ENCODE measurements at regions not wholly inside any gene's neighbourhood (a gene's known extent, or its start where the extent isn't known, plus 50 kb on each side); places are given as distances from the start of the nearest gene placed in this dataset.
"Not testable (repeated sequence)": the region's sequence is repeated elsewhere in the genome, so short reads cannot be mapped to it uniquely, and the experiment has no call there.

DNA sequence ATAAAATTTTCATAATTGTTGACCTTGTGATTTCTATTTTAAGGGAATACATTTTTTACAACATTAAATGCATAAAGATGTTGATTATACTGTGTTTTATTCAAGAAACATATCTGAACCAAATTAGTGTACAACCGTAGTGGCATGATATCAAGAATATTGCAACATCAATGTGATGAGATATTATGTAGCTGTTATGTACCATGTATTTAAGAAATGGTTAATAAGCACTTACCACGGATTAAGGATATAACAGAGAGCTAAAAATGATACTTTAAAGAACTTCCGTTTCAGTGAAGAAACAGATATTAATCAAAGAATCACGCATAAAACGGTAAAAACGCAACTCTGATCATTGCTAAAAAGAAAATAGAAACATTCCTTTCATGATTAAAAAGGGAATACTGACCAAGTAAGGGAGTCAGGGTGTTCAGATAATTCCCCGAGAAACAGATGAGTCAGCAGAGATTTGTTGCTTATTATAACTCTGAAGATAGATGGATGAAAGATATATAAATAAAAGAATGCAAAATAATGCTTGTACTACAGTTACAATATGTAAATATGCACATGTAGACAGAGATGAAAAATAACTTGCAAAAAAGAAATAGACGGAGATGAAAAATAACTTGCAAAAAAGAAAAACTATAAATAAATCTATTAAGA, 281.9 kb upstream of the MAF start:
- no peak for DNase-seq

DNA sequence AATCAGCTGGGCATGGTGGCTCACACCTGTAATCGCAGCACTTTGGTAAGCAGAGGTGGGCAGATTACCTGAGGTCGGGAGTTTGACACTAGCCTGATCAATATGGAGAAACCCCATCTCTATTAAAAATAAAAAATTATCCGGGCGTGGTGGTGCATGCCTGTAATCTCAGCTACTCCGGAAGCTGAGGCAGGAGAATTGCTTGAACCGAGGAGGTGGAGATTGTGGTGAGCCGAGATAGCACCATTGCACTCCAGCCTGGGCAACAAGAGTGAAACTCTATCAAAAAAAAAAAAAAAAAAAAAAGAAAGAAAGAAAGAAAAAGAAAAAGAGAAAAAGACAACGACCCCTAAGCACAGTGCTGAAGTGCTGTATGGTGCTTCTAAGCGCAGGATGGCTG, 280.6 kb upstream of the MAF start:
- DNase-seq = not testable (repeated sequence)

DNA sequence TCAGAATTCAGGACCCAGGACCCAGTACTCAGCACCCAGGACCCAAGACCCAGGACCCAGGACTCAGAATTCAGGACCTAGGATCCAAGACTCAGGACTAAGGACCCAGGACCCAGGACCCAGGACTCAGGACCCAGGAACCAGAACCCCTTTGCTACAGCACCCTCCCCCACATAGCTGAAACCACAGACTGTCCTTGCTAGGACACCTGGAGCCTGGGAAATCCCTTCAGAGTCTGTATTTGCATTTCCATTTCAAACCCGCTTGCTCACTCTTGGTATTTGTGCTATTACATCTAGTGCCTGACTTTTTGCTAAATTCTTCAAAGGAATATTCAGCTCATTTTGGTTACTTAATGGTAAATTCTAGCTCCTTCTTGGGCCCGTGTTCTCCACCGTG, 275.8 kb upstream of the MAF start:
- no peak for DNase-seq

DNA sequence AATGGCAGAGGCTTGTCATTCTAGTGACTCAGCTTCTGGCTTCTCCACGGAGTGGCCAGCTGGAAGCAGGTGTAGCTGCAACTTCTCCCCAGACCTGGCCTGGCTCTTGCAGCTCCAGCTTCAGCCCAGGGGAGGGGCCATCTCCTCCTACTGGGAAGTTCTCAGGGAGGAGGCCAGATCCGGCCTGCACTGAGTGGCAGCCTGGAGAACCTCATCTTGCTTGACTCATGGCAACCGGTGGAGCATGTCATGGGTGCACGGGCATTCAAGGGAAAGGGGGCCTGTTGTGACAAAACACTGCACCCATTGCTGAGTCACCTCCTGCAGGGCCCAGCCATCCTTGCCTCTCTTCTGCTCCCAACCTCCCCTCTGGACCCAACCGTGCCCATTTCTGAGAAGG, 273.9 kb upstream of the MAF start:
- no peak for DNase-seq

DNA sequence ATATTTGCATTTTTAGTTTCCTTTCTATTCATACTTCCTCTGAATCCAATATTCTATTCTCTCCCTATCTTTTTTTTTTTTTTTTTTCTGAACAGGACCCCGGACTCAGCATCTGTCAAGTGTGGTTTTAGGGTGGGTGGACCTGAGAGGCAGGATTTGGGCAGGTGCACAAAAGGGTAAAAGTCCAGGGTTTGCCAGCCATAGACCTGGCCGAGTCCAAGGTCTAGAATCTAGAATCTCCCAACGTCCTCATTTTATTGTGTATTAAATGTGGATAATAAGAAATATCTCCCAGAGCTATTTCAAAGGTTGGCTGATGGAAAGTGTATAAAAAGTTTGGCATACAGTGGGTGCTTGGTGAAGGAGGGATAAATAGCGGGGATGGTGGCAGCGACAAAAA, 273.3 kb upstream of the MAF start:
- no peak for DNase-seq

DNA sequence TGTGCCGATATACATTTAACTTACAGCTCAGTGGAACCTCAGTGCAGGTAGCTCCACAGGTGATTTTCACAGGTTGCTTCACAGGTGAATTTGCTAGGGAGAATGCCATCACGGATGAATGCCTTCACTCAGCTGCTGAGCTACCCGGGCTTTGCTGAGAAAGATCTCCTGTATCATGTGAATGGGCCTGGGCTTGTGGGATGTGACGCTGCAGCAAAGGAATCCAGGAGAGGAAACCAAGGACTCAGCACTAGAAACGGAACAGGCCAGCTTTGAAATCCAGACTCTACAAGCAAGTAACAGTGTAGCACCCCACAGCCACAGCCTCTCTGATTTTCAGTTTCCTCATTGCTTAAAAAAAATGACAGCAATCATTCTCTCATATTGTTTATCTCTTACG, 271.4 kb upstream of the MAF start:
- no peak for DNase-seq

DNA sequence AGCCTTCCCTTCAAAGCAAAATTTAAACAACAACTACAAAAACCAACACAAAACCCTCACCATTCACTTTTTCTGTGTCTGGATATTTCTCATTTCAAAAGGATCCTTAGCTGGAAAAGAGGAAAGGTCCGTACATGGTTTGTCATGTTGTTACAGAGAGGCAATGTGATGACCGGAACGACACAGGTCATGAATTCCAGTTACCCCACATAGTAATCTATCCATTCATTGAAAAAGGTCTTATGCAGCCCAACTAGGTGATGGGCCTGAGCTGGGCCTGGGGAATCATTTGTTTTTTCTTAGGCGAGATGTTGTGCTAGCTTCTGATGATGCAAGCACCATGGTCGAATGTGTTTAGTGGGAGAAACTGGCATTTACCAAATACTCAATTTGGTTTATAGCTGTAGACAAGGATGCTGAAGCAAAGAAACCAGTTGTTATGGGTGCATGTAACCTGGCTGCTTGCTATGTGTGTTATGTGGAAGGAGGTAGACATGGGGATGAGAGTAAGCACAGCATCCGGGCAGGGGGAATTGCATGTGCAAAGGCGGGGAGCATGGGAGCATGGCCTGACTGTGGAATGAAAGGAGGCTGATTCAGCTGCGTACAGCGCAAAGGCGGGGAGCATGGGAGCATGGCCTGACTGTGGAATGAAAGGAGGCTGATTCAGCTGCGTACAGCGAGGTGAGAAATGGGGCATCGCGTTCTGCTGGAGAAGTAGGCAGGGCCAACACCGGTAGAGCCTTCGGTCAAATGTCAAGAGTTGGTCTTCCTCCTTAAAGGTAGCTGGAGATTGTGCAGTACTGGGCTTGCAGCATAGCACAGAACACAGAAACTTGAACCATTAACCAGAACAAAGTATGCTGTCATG, 269.7 kb upstream of the MAF start:
- DNase-seq = no peak

DNA sequence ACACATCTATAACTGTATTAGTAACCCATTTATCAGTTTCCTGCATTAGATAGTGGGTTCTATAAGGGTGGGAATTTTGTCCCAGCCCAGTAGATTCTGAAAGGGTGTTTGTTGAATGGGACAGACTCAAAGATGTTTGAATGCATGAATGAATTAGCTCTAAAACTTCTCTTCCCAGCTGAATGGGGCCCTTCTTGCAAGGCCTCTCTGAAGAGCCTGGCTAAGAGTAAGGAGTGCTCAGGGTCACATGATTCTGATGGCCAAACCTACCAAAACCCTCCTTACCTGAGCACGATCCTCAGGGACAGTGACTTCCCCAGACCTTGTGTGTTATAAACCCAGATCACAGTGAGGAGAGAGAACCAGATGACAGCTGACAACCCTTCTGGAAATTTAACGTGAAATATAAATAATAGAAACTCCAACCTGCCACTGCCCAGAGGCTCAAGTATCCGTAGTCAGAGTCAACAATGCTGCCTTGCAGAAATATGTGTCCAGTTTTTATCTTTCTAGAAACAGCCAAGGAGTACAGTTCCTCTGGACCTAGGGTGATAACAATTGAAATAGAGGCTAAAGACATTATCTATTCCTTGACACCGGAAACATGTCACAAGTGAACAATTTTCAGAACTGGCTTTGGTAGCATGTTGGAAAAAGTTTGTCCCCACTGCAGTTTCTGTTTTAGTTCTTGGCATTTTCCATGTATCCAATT, 268.9 kb upstream of the MAF start:
- no peak for DNase-seq

DNA sequence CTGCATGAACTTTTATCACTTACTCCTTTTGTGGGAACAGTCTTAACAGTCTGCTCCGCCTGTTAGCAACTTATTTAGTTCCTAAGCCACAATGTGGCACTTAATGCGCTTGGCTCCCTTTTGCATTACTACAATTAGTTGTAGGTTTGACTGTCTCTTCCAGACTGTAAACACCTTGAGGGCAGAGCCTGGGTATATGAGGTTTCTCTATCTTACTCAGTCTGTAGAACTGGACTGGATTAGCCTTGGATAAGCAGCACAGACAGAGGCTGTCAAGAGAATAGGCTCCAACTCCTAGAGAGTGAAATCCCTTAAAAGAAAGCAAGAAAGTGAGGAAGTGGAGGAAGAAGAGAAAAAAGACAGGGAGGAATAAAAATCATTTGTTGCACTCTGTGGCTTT, 268.3 kb upstream of the MAF start:
- no peak for DNase-seq

DNA sequence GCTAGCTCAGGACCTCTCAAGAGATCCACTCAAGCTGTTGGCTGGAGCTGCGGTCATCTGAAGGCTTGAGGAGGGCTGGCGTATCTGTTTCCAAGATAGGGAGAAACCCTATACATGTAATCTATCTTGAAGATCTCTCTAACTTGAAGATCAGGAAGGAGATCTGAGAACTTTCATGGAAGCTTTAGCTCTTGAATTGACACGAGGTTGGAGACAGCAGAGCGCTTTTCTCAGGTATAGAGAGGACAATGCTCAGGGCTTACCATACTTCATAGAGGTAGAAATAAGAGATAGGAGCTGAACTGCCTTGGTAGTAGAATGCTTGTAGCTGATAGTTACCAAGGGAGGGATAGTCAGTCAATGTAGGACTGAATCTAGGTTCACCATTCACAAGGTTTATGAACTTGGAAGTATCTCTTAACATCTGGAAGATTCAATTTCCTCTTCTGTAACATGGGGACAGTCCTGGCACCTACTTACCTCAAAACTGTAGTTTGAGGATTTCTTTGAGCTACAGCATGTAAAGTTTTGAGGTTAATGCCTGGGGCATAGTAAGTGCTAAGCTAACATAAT, 267.0 kb upstream of the MAF start:
- DNase-seq = no peak

DNA sequence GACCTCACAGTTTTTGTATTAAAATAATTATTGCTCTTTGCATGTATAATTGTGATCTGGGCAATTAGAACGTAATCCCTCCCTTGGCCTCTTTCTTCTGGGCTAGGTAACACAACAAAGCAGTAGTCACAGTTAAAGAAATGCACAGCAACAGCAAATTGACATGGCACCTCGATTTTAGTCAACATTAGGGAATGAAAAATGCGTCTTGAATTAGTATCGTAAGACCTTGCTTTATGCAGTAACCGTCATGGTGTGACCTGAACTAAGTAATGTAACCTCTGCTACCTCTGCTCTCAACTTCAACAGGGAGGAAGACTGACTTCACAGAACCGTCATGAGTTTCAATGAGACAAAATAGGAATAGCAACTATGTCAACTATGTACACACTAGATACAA, 265.4 kb upstream of the MAF start:
- DNase-seq = no peak

DNA sequence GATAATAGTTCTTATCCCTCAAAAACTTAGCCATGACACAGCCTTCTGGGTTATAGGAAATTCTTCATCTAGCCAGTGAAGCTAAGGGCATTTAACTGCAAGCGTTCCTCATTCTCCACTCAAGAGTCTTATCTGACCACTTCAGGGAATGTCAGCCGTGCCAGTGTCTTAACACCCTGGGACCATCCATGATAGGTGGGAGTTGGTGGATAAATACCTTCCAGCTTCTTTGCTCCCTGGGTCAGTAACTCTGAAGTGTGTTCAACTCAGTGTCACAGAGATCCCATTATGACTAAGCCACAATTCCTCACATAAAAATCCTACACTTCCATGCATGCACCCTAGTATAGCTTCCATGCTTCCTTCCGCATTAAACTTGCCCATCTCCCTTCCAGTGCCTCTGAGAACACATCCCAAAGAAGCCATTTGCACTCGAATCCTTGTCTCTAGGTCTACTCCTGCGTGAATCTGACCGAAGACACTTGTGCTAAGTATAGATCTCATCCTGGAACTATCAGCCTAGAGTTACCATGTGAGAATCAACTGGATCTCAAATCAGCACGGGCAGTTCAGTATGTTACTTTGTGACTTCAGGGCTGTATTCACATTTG, 264.3 kb upstream of the MAF start:
- no peak for DNase-seq

DNA sequence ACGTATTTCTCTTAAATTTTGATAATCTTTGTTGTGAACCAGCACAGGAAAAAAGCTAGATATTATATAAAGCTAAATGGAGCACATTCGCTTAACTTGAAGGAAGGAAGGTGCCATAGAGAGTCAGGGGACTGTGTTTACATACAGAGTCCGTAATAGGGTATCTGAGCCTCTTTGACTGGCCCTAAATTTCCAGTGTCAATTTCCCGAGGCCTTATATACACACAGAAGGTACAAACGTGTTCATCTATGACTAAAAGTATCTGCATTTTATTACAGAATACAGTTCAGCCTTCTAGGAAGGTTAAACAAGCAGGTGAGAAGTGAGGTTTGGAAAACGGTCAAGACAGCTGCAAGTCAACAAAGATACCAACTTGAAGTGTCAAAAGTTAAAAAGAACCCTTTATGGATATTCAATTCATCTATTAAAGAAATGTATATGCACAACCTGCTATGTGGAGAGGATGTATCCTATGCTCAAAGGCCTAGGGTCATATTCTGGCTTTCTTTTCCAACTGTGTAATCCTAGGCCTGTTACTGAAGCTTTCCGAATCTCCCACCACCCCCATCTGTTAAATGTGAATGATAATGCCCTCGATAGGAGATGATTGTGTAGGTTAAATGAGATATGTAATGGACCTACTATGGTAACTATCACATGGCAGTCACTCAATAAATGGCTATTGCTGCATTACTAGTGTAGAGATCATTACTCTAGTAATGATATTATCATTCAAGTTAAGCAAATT, 263.7 kb upstream of the MAF start:
- DNase-seq = no peak

DNA sequence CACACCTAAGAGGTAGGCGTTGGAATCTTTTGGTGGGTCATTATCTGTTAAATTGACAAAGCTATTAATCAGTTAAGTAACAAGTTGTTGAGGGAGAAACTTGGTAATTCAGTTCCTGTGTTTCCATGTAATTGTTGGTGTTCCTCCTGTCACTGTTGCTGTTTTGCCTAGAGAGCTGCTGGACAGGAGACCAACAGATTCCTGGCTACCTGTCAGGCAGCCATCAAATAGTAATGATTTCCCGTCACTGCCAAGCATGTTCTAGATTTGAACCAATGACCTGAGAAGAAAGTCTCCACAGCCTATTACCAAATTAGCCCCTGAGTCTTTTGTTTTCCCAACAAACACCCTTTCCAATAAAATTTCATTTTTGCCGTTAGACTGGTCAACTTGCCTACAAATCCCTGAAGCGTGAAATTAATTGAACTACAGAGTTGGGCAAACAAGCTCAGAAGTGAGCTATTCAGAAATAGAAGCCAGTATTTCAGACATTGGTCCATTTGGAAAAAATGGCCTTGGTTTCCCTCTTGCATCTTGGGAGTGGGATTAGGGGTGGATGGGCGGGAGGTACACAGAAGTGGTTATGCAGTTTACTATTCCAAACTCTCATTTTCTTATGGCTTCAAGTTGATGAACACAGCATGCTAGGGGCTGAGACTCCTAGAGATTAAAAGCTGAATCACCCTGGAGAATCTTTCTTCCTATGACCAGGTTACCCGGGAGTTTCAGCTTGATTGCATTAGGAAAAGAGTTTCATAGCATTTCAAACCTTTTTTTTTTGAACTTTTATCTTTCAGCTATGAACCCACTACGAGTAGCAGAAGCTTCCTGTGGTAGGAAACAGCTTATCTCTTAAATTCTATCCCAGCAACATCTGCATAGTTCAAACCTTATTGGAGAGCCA, 262.8 kb upstream of the MAF start:
- no peak for DNase-seq

DNA sequence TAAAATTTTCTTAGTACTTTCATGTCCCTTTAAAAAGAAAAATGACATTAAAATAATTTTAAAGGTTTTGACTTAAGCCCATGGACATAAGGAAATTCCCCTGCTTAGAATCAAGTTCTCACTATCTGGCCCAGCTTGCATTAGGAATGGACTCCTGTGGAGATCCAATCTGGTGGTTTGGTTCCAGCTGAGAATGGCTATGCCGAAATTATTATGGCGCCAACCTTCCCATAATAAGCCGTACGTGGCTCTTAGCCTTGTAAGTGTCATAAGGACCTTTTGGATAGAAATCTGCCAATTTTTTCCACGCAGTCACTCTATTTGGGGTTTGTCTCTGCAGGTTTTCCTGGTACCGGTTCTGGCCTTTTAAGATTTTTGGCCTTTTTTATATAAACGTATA, 262.1 kb upstream of the MAF start:
- DNase-seq = no peak

DNA sequence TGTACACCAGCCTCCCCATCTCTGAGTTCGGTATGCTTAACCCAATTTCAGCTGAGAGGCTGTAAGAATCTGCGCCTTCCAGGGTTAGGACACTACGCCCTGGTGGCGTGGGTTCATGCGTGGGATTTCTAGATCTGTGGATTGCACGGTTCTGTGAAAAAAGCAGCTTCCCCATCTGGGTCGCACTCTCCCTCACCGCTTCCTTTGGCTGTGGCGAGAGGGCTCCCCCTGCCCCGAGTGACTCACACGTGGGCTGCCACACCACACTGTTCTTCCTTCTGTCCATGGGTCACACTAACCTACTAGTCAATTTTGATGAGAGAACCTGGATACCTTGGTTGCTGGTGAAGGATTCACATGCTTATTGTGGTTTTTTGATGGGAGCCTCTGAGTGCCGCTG, 256.0 kb upstream of the MAF start:
- no peak for DNase-seq

DNA sequence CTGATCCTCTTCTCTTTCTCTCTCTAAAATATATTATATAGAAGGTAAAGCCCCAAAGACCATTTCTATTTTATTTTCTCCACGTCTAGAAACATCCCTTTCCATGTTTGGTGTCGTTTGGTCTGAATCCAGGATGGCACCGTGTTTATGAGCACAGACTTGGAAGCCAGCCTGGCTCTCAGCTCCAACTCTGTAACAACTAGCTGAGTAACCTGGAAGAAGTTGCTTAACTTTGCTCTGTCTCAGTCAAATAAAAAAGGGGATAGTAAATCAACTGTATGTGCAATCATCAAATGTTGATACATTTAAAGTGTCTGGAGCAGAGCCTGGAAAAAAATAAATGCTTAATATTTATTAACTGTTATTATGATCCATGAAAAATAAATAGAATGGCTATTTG, 249.8 kb upstream of the MAF start:
- DNase-seq = no peak

DNA sequence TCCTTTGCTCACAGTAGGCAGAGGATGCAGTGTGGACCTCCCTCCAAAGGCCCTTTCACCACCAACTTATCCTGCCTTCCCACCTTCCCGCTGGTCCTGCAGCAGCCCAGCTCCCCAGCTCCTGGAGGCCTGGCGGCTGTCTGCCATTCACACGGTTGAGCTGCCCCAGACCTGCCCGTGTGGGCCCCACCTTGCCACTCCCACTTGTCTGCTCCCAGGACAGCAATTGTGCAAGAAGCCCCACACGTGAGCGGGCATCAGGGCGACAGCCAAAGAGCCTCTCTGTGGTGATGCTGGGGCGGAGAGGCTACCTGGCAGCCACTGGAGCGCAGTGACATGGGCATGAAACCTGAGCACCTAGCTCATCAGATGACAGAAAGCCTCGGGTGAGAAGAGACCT, 248.6 kb upstream of the MAF start:
- no peak for DNase-seq

DNA sequence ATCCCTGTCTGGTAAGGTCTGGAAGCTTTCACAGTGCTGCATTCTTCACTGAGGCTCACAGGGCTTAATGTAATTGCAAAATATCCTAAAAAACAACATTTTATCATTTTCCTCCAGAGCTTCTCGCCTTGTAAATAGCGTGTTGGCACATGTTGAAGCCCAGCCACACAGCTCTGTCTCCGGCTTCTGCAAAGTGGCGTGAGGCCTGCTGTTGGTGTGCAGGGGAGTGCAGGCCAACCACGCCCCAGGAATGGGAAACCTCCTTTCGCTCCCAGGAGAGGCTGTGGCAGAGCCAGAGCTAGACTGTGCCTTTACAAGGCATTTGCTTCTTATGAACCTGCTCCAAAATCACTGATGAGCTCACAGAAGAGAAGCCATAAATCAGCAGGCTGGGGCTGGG, 248.2 kb upstream of the MAF start:
- no peak for DNase-seq

DNA sequence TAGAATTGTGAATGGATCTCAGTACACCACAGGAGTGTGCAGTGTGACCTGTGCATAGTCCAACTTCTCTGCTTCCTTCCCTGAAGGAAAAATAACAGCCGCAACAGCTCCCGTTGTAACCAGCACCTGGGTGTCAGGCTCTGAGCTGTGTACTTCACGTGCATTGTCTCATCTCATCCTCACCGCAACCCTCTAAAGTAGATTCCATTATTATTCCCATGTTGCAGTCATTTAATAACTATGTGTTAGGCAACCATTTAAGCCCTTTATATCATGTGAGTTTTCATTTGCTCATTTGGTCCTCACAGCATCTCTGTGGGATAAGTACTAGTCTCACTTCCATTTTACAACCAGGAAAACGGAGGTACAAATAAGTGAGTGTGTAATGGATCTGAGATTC, 247.0 kb upstream of the MAF start:
- no peak for DNase-seq

DNA sequence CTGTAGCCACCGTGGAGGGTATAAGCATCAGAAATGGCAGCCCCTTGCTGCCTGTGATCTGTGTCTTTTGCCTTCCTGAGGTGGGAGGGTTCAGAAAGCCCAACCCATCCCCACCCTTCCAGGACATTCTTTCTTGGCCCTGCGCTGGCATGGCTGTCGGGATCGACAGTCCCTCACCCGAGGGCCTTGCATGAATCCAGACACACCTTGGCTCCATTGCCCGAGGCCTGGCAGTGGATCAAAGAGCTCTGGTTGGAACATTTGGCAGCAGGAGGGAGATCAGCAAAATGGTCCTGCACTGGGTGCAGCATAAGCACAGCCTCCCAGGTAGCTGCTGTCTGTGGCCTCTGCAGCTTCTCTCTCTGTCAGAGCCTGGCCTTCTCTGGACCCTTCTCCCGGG, 246.6 kb upstream of the MAF start:
- DNase-seq = no peak
